CD4-positive, alpha-beta T cell treated with Interleukin-2 at 100 ng/mL for 4 hours (primary cell): ENCODE measurements at regions not wholly inside any gene's neighbourhood (a gene's known extent, or its start where the extent isn't known, plus 50 kb on each side); places are given as distances from the start of the nearest gene placed in this dataset.
"Not testable (repeated sequence)": the region's sequence is repeated elsewhere in the genome, so short reads cannot be mapped to it uniquely, and the experiment has no call there.

Source experiments
- DNase-seq: peaks from one replicate; pipeline ENCODE4 v3.0.0-alpha.2; 2020; ENCODE audit warnings: low spot score

DNA sequence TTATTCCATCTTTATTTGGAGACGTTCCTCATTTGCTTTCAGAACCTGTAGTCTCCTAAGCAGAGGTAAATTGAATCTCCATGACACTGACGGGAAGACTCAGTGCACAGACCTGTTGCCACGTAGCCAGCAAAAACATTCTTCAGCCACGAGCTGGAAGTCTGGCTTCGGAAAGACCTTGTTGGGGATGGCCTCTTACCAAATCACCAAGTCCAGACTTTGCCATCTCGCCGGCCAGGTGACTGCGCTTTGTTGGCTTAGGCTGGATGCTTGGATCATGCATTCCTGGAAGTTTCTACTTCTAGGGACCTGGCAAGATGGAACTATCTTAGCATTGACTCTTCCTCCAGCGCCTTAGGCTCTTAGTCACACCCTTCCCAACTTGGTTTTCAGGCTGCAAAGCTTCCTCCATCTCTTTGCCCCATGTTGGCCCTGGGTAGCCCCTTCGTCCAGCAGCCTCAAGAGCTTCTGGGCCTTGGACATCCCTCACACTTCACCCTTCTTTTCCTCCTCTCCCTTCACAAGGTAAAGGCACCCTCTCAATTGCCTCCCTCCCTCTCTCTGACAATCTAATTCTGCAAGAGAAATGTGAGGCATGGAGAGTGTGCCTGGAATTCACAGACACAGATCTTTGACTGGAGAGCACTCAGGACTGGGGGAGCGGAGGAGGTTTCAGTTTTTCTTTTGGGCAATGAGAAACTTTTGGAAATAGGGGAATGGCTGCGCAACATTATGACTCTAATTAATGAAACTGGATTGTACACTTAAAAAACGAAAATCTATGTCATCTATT lies 451.9 kb upstream of the MKI67 start:
- no peak for DNase-seq

DNA sequence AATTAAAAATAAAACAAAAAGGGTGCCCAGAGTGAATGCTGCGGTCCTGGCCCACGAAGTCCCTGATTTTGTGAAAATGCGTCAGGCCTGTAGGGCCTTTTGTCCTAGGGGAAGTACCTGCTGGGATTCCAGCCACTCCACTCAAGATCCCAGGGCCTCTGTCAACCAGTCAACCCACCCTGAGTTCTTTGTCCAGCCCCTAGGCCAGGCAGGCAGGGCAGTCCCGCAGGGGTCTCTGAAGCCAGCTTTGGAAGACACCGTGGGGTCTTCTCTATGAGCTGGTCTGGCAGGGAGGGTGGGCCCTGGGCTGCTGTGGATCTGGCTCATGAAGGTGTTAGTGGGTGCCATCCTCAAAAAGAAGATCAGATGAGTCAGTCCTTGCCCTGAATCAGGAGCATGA lies 452.5 kb upstream of the MKI67 start:
- DNase-seq = no peak

GRCh38 chr10:128579280-128579865 lies 453.1 kb upstream of the MKI67 start:
- DNase-seq = no peak

- DNase-seq = no peak
Observed at GRCh38 chr10:128579901-128580300, 453.7 kb upstream of the MKI67 start.

DNA sequence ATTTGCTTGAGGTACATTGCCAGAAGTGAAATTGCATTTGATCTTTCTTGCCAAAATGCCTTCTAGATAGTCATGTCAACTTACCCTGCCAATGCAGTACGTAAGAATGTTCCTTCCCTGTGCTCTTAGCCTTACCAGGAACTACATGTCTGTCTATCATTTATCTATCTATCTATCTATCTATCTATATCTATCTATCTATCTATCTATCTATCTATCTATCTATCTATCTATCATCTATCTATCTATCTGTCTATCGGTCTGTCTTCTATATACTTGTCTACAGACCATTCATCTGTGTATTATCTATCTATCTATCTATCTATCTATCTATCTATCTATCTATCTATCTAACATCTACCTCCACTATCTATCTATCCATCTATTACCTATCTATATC lies 456.9 kb upstream of the MKI67 start:
- DNase-seq = not testable (repeated sequence)

- DNase-seq = not testable (repeated sequence)
Observed at GRCh38 chr10:128586599-128586998, 460.4 kb upstream of the MKI67 start.

DNA sequence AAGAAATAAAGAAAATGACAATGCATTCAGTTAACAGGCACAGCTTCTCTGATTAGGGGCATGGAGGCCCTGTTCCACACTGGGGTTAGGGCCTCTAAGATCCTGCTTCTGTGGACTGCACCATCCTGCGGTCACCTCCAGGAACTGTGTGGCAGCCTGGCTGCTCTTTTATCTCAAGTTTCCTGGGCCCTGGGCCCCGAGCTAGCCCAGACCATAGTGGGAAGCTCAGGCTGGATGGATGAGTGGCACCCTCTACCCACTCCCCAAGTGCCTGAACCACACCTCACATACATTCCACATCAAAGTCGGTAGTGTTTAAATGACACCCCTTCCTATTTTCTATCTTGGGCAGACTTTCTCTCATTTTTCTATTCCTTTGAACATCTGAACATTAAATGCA lies 461.5 kb upstream of the MKI67 start:
- DNase-seq = no peak

DNA sequence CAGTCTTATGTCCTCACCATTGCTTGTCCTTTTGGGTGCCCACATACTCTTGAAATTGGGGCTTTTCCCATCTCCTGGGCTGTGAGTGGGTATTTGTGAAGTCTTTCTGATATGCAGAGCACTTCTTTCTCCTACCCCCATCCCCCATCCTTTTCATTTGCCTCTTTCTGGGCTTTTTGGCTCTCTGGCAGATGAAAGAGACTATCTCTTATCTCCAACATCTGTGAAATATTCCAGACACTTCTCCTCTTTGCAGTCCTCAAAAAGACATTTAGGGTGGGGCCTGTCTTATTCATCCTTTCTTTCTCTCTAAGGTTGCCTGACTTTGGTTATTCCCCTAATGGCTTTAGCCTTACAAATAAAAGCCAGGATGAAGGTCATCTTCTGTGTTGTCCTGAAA lies 462.2 kb upstream of the MKI67 start:
- no peak for DNase-seq

DNA sequence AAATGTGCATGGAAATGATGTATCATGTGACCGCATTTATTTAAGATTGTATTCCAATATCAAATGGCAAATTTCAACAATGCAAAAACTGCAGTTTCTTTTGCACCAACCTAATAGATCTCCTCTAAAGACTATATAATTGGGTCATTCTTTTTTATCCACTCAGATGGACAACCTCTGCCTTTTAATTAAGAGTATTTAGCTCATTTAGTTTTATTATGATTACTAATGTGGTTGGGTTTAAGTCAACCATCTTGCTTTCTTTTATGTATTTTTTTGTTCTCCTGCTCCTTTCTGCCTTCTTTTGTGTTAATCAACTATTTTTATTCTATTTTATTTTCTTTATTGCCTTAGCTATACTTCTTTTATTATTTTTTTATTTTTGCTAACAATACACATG lies 468.5 kb upstream of the MKI67 start:
- no peak for DNase-seq

DNA sequence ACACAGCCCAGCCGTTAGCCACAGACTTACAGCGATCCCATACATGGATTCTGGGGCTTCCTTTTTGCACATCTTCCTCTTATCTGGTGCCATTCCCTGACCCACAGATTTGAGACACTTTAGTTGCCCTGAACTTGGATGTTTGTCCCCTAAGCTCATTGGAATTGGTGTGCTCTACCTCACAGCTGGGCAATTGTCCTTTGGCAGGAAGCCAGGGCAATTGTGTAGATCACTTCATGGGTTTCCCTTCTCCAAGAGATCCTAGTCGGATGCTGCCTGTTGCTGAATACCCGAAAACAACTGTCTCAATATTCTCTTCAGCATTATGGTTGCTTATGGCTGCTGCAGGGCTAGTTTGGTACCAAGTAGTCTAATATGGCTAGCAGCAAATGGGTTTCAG lies 470.7 kb upstream of the MKI67 start:
- DNase-seq = no peak

- no peak for DNase-seq
Observed at GRCh38 chr10:128599030-128599429, 472.8 kb upstream of the MKI67 start.

DNA sequence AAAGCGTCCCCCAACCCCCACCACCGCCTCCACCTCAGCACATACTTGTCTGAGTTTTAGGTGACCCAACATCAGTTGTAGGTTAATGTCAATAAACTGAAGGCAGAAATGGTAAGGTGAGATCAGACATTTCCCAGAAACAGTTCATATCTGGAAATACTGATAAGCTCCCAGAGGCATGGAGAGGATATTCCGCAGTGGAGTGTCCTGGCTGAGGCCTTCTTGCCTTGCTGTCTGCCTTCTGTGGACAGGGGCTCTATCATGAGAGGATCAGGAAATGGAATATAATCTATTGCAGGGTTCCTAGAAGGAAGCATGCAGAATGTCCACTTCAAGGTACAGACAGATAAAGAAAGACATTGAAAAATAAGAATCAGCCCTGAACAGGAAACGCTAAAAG lies 473.3 kb upstream of the MKI67 start:
- no peak for DNase-seq

DNA sequence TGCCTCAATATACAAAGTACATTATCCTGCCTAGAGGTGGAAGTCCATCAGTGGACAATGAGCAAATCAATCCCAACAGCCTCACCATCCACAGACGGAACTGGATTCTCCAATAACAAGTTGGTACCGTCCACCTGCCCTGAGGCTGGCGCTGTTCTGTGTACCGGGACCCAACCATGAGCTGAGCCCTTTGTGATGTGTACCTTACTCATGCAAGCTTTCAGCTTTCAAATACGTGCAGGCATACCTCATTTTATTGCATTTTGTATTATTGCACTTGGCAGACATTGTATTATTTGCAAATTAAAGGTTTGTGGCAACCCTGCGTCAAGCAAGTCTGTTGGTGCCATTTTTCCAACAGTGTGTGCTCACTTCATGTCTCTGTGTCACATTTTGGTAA lies 476.0 kb upstream of the MKI67 start:
- DNase-seq = no peak

GRCh38 chr10:128604025-128604424 lies 477.8 kb upstream of the MKI67 start:
- DNase-seq = no peak

DNA sequence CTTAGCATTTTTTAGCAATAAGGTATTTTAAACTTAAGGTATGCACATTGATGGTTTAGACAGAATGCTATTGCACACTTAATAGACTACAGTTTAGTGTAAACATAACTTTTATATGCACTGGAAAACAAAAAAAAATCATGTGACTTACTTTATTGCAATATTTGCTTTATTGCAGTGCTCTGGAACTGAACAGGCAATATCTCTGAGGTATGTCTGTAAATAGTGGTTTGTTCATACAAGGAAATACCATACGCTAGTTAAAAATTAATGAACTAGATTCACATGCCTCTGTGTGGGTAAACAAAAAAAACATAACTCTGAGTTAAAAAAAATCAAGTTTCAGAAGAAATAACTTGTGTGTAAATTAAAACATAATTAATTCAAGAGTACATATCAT lies 479.0 kb upstream of the MKI67 start:
- DNase-seq = no peak

GRCh38 chr10:128606055-128606454 lies 479.8 kb upstream of the MKI67 start:
- no peak for DNase-seq

GRCh38 chr10:128608791-128609190 lies 482.6 kb upstream of the MKI67 start:
- no peak for DNase-seq

DNA sequence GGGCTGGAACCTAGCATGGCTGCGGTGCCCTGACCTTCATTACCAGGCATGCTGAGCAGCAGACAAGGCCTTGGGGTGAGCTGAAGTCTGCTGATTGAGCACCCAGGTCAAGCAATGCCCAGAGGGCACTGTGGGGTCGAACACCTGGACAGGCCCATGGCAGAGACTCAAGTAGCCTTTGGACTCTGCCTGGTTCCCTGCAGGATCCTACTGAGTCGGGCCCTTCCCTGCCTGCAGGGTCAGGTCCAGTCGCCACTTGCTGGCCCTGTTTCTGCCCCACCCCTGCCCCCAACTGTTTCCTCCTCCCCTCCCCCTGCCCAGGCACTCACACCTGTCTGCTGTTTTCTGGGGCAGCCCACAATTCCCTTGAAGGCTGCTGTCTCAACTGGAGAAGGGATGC lies 483.2 kb upstream of the MKI67 start:
- no peak for DNase-seq

DNA sequence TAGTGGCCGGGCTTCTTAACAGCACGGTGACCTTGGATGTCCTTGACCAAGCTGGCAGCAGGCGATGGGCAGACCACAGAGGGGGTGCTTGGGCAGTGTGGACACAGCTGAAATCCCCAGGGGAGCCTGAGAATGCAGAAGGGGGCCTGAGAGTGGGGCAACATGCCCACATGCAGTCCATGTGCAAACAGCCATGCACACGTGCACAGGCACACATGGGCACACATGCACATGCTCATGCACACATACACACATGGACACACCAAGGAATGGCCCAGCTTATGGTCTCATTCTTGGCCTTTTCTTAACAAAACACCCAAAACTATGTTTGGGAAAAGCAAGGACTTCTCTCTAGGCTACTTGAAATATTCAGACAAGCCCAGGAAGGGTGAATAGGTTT lies 483.9 kb upstream of the MKI67 start:
- no peak for DNase-seq

- DNase-seq = no peak
Observed at GRCh38 chr10:128612195-128612594, 486.0 kb upstream of the MKI67 start.

DNA sequence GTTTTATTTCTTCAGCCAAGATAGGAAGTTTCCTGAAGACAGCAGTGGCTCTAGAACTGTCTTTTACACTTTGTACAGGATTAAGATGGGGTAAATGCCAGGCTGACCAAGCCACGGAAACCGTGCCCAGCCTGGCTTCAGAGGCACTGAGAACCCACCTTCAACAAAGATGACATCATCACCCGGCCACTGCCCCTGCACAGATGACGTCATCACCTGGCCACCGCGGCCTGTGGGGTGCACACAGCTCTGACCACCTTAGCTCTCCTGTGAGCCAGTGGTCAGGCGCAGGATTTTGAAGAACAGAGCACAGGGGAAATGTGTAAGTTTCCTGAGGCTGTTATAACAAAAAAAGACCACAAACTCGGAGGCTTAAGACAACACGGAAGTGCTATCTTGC lies 486.4 kb upstream of the MKI67 start:
- DNase-seq = no peak

- no peak for DNase-seq
Observed at GRCh38 chr10:128614016-128614605, 487.9 kb upstream of the MKI67 start.

DNA sequence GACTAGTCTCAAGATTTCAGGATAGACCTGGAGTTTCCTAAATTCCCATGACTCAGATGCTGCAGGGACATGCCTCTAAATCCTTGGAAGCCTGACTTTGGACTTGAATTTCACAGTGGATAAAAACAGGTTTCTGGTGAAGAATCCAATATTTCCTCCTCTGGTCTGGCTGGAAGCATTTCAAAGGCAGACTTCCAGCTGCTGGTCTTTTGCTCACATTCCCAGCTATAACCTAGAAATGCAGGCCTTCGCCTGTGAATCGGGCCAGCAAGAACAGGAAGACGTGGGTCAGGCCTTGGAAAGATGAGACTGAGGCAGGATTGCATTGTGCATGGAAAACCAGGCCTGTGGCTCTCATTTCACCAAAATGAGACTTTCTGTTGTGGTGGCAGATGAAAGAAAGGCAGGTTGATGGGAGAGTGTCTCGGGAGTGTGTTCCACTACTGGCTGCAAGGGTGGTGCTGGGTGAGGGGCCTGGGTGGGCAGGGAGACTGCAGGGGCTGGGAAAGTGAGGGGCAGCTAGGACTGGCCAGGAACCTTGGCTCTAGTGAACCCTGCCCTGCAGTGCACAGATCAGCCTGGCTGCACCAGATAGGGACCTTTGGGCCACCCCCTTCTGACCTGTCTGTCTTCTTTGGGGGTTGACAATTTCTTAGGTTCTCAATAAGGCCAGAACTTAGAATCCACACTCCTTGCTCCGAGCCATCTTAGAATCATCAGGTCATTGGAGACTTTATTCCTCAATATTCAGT lies 488.8 kb upstream of the MKI67 start:
- DNase-seq = no peak
